GM21390 (cell line): ENCODE measurements at regions not wholly inside any gene's neighbourhood (a gene's known extent, or its start where the extent isn't known, plus 50 kb on each side); places are given as distances from the start of the nearest gene placed in this dataset.

Source experiments
- ATAC-seq: cut with Tn5 transposase; IDR thresholded peaks from one replicate; pipeline ENCODE4 v1.9.1; 2021; ENCODE audit not compliant: unreplicated experiment

DNA sequence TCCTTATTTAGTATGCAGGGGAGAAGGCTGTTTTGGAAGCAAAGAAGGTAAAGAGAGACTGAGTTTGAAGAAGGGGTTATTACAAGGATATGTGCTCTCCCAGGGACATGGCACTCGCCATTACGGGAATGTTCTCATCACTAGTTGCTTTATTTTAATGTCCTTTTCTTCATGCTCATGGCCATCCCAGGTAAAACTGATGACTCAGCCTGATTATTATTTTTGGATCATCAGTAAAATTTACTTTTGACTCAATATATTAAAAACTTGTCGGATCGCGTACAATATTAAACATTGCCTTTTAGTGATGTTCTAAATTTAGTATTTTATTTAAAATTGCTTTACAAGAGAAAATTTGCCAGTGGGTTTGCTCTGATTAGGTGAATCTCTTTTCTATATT lies 414.7 kb downstream of the TLE4 start:
- no peak for ATAC-seq

GRCh38 chr9:79985772-79986171 lies 414.0 kb downstream of the TLE4 start:
- no peak for ATAC-seq

DNA sequence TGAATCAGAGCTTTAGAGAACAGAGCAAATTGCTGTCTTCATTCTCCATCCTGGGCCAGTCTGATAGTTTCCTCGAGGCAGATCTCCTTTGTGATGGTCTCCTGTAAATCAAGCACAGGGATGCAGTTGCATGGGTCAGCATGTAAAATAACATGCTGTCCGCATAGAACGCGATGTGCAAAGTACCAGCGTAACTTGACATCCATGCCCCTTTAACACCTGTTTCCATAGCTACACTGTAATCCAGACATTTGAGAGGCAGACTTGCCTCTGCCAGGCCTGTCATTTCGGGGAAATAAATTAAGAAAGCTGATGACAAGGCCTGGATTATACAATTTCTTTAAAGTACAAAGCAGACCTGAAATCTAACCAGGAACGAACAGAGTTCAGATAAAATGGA lies 413.5 kb downstream of the TLE4 start:
- ATAC-seq: no peak

DNA sequence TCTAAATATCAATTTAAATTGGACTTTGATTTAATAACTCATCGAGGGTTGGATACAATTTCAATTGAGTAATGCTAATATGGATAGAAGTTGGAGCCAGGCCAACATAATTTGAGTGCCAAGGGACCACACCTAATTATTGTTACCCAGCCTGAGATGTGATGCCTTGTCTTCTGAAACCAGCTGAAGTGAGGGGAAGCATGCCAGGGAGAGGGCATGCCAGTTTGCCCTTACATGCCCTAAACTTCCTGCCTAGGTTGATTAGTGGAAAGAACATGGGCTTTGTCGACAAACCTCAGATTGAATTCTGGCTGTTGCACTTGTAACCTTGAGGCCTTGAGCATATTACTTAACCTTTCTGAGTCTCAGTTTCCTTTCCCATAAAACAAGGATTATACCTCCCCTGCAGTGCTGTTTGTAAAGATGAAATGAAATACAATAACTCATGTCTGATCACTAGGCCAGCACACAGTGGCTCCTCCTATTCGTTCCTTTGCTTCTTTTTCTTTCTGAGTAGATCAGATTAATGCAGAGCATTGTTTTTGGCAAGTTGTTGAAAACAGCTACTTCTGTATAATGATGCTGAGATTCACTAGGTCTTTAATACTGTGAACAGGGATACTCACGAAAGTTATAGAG lies 412.8 kb downstream of the TLE4 start:
- ATAC-seq: no peak

- ATAC-seq: no peak
Measured at GRCh38 chr9:79980432-79980831, 408.7 kb downstream of the TLE4 start.

- no peak for ATAC-seq
Measured at GRCh38 chr9:79977510-79978197, 405.9 kb downstream of the TLE4 start.

DNA sequence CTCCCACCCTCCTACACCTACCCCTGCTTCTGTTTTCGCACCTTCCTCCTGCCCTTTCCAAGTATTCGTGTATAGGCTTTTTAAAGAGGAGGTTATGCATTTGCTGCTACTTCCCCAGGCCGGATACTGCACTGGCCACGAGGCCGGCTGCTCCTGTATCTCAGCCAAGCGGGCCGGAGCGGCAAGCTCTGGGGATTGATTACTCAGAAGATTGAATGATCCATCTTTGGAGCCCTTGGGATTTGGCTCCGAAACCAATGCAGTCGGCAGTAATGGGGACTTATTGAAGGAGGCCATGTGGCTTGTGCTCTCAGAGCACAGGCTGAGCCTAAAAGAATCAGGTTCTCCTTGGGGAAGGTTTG lies 405.3 kb downstream of the TLE4 start:
- no peak for ATAC-seq

DNA sequence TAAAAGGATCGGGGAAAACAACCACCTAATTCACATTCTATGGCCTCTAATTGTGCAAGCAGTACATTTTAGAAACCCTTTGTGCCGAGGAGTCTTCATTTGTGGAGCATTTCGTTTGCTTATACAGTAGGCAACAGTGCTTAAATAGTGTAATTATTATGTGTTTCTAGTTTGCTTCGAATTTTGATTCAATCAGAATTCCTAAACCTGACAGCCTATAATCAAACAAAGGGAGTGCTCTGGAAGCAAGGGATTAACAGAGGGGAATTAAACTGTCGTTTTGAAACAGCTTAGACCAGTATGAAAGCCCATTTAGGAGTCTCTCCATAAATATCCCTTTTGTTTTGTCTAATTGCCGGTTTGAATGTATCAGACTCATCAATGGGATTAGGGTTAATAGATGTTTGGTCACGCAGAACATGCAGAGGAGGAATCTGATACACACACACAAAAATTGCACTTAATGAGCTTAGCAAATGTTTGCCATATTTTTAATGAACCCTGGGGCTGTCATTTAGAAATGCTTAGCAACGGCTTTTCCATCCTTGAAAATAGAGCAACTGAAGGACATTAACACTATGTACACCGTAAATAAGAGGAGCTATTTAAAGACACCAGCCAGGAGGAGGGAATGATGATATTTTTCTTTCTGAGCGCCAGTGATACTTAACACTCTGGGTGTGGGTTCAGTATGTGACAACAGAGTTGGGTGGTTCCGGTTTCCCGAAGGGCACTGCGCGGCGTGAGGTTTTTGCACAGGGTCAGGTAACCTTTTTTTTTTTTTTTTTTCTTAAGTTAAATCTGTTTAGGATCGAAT lies 404.7 kb downstream of the TLE4 start:
- ATAC-seq: no peak

DNA sequence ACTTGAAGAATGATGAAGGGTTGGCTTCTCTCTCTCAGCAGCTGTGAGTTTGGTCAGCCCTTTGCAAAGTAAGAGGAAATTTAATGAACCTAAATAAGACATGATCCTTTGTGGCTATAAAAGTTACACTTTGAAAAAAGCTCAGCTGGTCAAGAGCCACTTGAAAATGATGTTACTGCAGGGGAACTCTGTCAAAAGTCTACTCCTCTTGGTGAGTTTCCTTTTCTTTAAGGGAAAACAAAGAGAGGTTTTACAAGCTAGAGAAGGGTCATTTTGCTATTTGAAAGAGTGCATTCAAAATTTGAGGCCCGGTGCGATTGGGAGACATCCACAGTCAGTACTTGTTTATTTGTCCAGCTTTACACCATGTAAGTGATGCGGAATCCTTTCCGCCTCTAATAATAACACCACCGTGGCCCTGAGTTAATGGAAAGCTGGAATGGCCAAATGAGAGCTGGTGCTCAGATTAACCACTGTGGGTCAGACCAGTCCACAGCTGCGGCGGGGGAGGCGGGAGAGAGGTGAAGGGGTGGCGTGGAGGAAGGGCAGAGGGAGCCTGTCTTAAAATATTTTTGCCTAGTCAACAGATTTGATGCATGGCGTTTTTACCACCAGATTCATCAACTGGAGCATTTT lies 404.0 kb downstream of the TLE4 start:
- no peak for ATAC-seq

DNA sequence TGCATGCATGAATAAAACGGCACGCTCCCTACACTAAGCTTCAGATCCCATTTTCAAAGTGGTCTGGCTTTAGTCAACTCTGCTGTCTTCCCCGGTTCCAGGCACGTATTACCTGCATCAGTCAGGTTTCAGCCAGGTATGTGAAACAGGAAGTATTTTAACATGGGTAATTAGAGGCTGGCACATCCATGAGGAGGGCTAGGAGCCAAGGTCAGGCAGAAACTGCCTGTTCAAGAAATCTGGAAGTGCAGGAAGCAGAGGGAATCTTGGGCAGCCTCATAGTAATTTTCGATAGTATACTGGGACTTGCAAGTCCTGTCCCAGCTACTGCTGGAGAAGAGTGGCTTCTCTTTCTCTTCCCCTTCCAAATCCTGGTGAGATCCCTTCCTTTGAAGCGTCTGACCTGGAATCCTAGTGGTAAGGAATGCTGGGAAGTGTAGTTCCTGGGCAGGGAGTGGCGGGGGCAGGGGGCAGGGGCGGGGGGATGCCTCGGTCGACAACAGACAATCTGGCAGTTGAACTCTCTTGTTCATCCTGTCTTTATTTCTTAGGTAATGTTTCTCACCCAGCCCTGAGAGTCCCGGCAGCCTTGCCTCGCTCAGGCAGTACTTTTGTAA lies 403.1 kb downstream of the TLE4 start:
- ATAC-seq: no peak

DNA sequence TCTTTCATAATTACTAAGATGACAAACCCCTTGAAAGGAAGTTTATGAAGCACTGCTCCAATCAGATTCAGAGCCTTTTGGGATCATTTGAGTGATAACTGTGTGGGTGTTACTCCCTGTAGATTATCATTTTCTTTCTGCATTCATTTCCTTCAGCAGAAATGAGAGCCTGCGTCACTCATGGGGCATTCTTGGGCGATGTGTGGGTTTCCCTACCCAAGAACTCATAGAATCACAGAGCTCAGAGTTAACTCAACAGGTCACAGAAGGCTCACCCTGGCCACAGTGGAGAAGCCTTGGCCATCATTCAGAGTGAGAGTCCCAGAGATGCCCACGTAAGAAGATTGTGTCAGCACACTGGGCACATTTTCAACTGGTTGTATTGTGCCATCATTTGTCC lies 401.9 kb downstream of the TLE4 start:
- ATAC-seq: no peak

GRCh38 chr9:79970146-79970425 lies 398.3 kb downstream of the TLE4 start:
- no peak for ATAC-seq

GRCh38 chr9:79969393-79970145 lies 397.8 kb downstream of the TLE4 start:
- no peak for ATAC-seq

DNA sequence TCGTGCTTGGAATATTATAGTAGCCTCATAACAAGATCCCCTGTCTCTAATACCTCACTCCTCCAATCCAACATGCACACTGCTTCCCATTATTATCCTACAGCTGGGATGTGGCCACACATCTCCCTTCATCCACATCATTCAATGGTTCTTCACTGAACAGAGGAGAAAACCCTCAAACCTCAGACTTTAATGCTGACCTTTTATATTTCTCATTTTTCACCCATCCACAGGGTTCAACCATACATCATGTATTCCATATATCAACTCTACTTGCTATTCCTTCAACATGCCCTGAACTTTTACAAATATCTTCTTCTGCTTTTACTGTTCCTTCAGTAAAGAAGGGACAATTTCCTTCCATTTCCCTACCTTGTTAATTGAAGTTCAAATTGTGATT lies 396.8 kb downstream of the TLE4 start:
- ATAC-seq: no peak

GRCh38 chr9:79962836-79963235 lies 391.1 kb downstream of the TLE4 start:
- no peak for ATAC-seq

- ATAC-seq: no peak
Measured at GRCh38 chr9:79962150-79962549, 390.4 kb downstream of the TLE4 start.

GRCh38 chr9:79955300-79955699 lies 383.5 kb downstream of the TLE4 start:
- no peak for ATAC-seq

DNA sequence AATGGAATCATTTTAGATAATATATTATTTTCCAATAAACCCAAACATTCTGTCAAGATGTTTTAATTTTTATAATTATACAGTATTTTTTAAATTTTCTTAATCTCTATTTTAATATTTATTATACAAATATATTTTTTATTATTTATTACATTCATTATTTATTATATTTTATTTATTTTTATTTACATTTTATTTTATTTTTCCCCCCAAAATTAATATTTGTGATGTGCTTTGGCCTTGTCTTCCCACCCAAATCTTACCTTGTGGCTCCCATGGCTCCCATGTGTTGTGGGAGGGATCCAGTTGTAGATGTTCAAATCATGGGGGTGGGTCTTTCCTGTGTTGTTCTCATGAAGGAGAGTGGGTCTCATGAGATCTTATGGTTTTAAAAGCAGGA lies 382.1 kb downstream of the TLE4 start:
- no peak for ATAC-seq

DNA sequence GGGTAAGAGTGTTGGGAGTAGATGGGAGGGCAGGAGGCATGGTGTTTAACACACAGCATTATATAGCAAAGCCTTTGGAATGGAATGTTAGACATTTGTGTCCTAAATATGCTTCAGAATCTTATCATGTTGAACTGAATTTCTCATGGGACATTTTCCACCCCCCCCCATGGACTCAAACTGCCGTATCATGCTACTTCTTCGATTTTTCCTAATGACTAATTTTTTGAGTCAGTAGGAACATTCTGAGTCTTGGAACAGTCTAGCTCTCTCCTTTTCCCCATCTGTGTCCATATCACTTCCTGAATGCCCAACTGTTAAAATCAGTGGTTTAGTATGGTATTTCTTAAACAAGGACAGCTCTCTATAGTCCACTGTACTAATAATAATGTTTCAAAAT lies 380.6 kb downstream of the TLE4 start:
- no peak for ATAC-seq

DNA sequence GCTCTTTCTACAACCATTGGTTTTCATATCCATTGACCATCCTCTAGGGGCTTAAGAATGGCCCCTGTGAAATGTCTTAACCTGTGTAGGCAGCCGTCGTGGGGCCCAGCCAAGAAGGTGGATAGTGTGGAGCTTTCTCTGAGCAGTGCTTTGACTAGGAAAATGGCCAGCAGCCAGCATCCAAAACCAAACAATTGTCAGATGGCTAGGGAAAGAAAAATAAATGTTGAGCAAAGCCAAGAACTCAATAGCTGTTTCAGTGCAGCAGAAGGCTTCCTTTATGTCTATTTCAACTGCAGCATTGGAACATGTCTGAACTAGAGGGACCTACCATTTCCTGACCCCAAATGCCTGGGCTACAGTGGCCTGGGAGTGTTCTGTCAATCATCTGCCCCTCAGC lies 374.9 kb downstream of the TLE4 start:
- no peak for ATAC-seq

- no peak for ATAC-seq
Measured at GRCh38 chr9:79945495-79945894, 373.7 kb downstream of the TLE4 start.
